Progenitor cell of endocrine pancreas (in vitro differentiated cells): ENCODE measurements at regions not wholly inside any gene's neighbourhood (a gene's known extent, or its start where the extent isn't known, plus 50 kb on each side); places are given as distances from the start of the nearest gene placed in this dataset.
"Not testable (repeated sequence)": the region's sequence is repeated elsewhere in the genome, so short reads cannot be mapped to it uniquely, and the experiment has no call there.

Experiments
- DNase-seq: peaks from one replicate; pipeline ENCODE4 v3.0.0; 2021; ENCODE audit warnings: low spot score; ENCODE audit not compliant: unreplicated experiment
- H3K27ac Mint-ChIP-seq: 2 replicates; pipeline ENCODE4 v1.8.0; 2021; ENCODE audit warnings: mild to moderate bottlenecking, moderate library complexity, mixed read lengths
- H3K27me3 Mint-ChIP-seq: 2 replicates; pipeline ENCODE4 v1.8.0; 2021; ENCODE audit warnings: mixed read lengths
- H3K36me3 Mint-ChIP-seq: 2 replicates; pipeline ENCODE4 v1.8.0; 2022; ENCODE audit warnings: mixed read lengths; ENCODE audit not compliant: insufficient read depth
- H3K4me1 Mint-ChIP-seq: 2 replicates; pipeline ENCODE4 v1.8.0; 2021; ENCODE audit warnings: low read depth, mixed read lengths
- H3K4me3 Mint-ChIP-seq: 2 replicates; pipeline ENCODE4 v1.8.0; 2021; ENCODE audit warnings: low read depth, mild to moderate bottlenecking, moderate library complexity, mixed read lengths
- H3K9me3 Mint-ChIP-seq: 2 replicates; pipeline ENCODE4 v1.8.0; 2021; ENCODE audit warnings: low read depth, mixed read lengths
- CTCF ChIP-seq: fragments of 200-600 bp; sonication (generic); IDR thresholded peaks from one replicate; pipeline ENCODE4 v1.5.0; 2021; ENCODE audit warnings: antibody characterized with exemption, mild to moderate bottlenecking; ENCODE audit not compliant: unreplicated experiment

GRCh38 chr10:59047957-59048618 is 128.4 kb upstream of the PHYHIPL start:
- Mint-ChIP-seq H3K36me3 (peaks cover 1% of the 10 kb centered on the region), H3K9me3 (peaks cover 20% of the 10 kb centered on the region), H3K27me3 (no peaks in the 10 kb centered on the region), H3K4me1 (peaks cover 2% of the 10 kb centered on the region), H3K27ac (no peak overlapping the region), H3K4me3 (no peak overlapping the region)
- DNase-seq: no peak
- TF ChIP-seq CTCF: no peak

- DNase-seq, H3K36me3 Mint-ChIP-seq, H3K4me3 Mint-ChIP-seq, H3K4me1 Mint-ChIP-seq, H3K27ac Mint-ChIP-seq, H3K27me3 Mint-ChIP-seq: not testable (repeated sequence)
- H3K9me3 Mint-ChIP-seq: peaks cover 28% of the 10 kb centered on the region
Measured at GRCh38 chr10:59053502-59053901, 122.9 kb upstream of the PHYHIPL start.

- peaks cover 26% of the 10 kb centered on the region for H3K9me3 Mint-ChIP-seq
Measured at GRCh38 chr10:59055045-59055444, 121.4 kb upstream of the PHYHIPL start.

GRCh38 chr10:59057345-59057744 is 119.1 kb upstream of the PHYHIPL start:
- no peak for DNase-seq

More at GRCh38 chr10:59055045-59055444, 121.4 kb upstream of the PHYHIPL start:
- H3K27me3 Mint-ChIP-seq: no peaks in the 10 kb centered on the region
- H3K36me3 Mint-ChIP-seq: peaks cover 1% of the 10 kb centered on the region
- TF ChIP-seq CTCF: no peak
- no peak for DNase-seq
- H3K4me1 Mint-ChIP-seq: no peaks in the 10 kb centered on the region
- no peak overlapping the region for H3K4me3 Mint-ChIP-seq
- H3K27ac Mint-ChIP-seq: no peak overlapping the region

GRCh38 chr10:59060852-59061251 is 115.6 kb upstream of the PHYHIPL start:
- H3K4me1 Mint-ChIP-seq: peaks cover 6% of the 10 kb centered on the region
- no peaks in the 10 kb centered on the region for H3K9me3 Mint-ChIP-seq

More at GRCh38 chr10:59057345-59057744, 119.1 kb upstream of the PHYHIPL start:
- Mint-ChIP-seq H3K36me3 (no peaks in the 10 kb centered on the region), H3K9me3 (peaks cover 14% of the 10 kb centered on the region), H3K4me1 (no peaks in the 10 kb centered on the region), H3K4me3 (no peak overlapping the region), H3K27me3 (no peaks in the 10 kb centered on the region), H3K27ac (no peak overlapping the region)
- TF ChIP-seq CTCF: no peak

More at GRCh38 chr10:59060852-59061251, 115.6 kb upstream of the PHYHIPL start:
- no peak overlapping the region for H3K27ac Mint-ChIP-seq
- H3K4me3 Mint-ChIP-seq: no peak overlapping the region
- no peak for DNase-seq
- no peaks in the 10 kb centered on the region for H3K36me3 Mint-ChIP-seq
- H3K27me3 Mint-ChIP-seq: peaks cover 6% of the 10 kb centered on the region
- no peak for TF ChIP-seq CTCF
